ENCODE measurements at regions not wholly inside any gene's neighbourhood (a gene's known extent, or its start where the extent isn't known, plus 50 kb on each side); places are given as distances from the start of the nearest gene placed in this dataset.
"Not testable (repeated sequence)": the region's sequence is repeated elsewhere in the genome, so short reads cannot be mapped to it uniquely, and the experiment has no call there.

DNA sequence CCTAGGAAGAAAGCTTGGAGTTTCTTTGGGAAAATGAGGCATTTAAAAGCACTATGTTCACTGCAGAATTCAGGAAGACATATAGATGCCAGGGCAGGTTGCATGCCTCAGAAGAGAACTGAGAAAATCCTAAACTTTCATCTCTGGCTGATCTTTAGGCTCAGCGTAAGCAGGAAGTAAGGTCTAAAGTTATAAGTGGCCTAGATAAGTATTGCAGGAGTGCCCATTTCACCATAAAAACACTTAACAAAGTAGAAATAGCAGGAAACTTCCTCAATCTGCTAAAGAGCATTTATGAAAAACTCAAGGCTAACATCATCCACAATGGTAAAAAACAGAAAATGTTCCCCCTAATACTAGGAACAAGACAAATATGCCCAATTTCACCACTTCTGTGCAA is 320.3 kb downstream of the BMP2 start:
- DNase-seq: no peak

DNA sequence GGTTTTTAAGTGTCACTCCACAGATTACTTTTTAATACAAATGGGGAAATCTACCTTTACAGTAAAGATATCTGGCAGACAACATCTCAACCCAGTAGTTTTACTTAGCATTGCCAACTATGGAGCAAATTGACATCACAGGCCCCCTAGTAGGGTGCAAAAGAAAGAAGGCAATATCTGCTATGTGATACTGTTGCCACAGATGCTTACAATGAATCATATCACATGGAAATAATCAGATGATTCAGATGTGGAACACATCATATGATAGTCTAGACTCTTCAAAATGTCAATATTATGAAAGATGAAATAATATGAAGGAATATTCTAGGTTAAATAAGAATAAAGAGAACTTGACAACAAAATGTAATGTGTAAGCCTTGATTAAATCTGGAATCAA is 322.5 kb downstream of the BMP2 start:
- no peak for DNase-seq

GRCh38 chr20:7090811-7091210 is 323.3 kb downstream of the BMP2 start:
- no peak for DNase-seq

GRCh38 chr20:7091655-7092054 is 324.2 kb downstream of the BMP2 start:
- DNase-seq: no peak

GRCh38 chr20:7094438-7094997 is 327.0 kb downstream of the BMP2 start:
- DNase-seq: peak; percentile 26

DNA sequence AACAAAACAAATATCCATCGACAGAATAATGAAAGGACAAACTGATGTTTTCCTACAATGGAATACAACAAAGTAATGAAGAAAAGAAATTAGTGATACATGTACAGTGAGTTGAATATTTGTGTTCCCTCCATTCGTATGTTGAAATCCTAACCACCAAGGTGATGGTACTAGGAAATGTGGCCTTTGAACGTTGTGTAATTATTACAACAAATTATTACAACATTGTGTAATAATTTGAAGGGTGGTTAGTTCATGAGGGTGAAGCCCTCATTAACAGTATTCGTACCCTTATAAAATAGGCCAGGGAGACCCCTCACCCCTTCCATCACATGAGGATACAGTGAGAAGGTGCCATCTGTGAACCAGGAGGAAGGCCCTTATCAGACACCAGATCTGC is 339.4 kb downstream of the BMP2 start:
- DNase-seq: no peak

DNA sequence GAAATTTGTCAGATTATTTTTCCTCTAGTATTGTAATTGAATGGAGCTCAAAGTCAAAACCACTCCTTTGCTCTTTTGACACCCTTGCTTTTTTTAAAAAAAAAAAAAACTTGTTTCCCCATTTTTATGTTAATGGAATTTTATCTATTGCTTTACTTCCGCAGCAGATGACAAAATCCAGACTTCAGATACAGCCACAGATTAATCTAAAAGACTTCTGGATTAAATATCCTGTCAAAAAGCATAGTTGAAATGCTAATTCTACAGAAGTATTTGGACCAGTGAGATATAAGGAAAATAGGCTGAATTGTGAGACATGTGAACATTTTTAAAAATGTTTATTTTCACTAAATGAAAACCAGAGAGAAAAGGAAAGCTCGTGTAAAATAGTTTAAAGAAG is 341.4 kb downstream of the BMP2 start:
- no peak for DNase-seq

DNA sequence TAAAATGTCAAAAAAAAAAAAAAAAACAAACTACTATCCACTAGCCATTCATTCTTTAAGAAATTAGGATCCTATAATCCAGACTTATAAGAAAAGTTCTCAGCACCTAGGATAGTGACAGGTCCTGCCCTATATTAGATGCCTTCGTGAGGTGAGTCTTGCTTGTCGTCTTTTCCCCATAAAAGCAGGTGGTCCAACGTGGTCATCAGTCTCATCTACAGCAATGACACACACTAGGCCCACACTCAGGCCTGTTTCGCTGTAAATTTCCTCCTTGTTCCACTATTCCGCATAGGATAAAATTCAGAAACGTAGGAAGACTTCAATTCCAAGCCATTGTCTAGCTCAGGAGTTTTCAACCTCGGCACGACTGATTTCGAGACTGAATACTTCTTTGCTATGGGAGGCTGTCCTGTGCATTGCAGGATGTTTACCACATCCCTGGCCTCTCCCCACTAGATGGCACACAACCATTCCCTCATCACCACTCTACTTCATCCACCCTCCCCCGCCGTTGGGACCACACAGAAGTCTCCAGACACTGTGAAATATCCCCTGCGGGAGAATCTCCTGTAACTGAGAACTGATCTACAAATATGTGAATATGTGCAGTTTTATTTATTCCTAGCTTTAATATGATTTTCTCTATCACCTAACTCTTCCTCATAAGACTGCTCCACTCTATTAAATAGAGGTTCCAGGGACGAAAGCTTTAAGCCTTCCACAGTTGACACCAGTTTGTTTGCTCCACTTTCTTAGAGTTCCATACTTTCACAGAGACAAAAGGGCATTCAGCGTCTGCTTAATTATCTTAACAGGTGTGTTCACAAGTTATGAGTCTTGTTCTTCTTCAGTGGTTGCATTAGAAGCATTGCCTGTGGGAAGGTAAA is 346.3 kb downstream of the BMP2 start:
- DNase-seq: no peak

DNA sequence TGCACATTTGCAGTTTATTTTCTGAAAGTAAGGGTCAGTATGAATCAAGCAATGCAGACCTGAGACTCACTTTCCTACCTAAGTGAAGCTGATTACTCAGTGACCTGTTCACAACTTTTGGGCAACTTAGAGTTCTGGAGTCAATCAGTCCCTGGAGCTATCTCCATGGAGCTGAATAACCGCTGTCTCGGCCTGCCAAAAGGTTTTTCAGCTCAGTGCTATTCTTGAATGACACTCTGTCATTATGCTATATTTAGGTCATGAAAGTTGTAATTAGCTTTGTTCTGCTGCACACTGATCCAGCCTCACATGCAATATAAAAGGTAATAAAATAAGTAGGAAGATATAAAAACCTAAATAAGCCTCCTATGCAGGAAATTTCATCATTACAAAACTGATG is 356.0 kb downstream of the BMP2 start:
- DNase-seq: no peak

GRCh38 chr20:7124120-7124519 is 356.6 kb downstream of the BMP2 start:
- DNase-seq: no peak

DNA sequence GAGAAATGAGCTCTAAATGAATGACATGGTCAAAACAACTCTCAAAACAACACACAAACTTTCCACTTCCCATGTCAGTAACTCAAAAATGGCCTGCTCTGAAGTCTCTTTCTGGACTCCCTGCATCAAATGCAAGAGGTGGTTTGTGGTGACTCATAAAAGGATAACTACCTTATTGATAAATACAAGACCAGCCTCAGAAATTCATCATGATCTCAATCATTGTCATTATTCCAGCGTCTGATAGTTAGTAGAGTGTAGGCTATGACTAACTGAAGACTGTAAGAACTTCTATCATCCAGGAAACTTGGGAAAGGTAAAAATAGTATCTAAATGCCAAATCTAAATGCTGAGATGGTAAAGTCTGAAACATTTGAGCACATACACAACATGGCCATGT is 369.4 kb downstream of the BMP2 start:
- DNase-seq: no peak

- no peak for DNase-seq
These were observed 370.1 kb downstream of the BMP2 start for GRCh38 chr20:7137395-7138151.

DNA sequence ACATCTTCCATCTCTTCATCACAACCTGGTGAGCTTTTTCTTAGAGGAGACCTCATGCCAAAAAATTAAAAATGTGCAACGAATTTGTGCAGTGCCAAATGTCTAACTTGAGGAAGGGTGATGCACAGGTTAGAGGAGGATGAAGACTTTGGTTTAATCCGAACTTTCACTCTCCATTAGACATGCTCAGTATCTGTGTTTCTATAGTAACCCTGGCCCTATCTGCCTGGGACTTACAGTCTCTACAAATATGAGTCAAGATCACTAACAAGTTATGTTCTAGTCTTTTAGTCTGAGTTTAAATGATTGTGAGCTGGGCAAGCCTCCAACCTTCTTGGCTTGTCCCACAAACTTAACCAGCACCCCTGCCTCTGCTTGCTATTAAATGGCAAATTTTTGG is 377.0 kb downstream of the BMP2 start:
- no peak for DNase-seq

- DNase-seq: no peak
These were observed 379.2 kb downstream of the BMP2 start for GRCh38 chr20:7146552-7147219.

DNA sequence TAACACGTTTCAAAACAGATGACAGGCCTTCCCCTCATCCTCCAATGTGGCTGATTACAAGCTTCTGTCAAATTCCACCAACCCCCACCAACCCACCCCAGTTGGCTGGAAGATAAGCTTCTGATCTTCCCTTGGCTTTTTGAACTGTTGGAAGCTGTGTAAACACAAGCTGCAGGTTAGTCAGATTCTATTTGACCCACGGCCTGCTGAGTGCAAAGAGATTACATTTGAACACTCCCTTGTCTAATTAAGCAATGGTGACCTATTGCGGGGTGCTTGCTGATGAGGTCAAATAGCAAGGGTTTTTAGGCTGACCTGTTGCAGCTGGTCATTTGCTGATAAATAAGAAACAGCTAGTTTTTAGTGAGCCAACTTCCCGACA is 379.7 kb downstream of the BMP2 start:
- DNase-seq: no peak

- DNase-seq: no peak
These were observed 384.4 kb downstream of the BMP2 start for GRCh38 chr20:7151676-7152470.

- no peak for DNase-seq
These were observed 387.8 kb downstream of the BMP2 start for GRCh38 chr20:7155282-7155681.

DNA sequence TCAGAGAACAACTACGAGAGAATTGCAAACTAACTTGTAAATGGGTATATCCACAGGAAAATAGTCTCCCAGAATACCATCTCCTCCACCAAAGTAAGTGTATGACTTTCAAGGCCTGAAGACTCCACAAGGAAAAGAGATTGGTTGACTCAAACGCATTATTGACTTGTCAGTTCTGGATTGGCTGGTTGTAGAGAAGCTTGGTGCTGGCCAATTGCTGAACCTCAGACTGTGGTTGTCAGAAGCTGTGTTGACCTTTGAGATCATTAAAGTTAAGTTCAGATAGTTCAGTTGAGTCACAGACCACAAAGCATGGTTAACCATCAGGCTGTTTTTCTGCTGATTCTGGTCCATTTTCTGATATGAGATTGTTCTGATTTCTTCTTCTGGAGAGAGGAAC is 388.3 kb downstream of the BMP2 start:
- no peak for DNase-seq

DNA sequence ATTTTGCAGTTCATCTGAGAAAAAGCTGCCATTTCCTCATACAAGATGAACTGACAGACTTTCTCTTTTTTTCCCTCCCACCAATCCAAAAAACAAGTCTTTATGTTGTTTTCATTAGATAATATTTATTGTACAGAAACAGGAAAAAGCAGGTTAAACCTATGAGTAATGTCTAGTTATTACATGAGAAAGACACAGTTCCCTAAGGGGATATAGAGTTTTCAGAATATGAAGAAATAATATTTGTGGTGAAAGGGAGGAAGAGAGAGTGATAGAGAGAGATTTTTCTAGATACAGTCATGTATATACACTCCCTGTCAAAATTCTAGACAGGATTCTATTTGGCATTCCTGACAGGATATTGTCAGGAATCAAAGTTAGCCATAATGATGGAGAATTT is 392.4 kb downstream of the BMP2 start:
- DNase-seq: no peak

- no peak for DNase-seq
These were observed 394.2 kb downstream of the BMP2 start for GRCh38 chr20:7161690-7162089.

DNA sequence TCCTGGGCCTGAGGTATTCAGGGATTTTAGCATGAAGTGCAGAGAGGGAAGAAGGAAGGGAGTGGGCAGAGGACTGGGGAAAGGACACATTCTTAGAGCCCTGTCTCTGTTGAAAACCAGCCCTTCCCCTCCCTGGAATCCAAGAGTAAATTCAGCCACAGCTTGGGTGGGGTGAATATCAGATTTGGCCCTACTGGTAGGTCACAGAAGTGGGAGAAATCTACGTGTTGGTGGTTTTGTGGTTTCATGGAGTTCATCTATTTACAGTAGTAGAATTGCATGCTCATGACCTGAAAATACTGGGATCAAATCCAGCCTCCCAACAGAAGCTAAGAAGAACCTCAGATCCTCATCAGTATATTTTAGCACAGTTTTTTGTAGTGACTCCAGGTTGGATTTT is 404.4 kb downstream of the BMP2 start:
- no peak for DNase-seq

DNA sequence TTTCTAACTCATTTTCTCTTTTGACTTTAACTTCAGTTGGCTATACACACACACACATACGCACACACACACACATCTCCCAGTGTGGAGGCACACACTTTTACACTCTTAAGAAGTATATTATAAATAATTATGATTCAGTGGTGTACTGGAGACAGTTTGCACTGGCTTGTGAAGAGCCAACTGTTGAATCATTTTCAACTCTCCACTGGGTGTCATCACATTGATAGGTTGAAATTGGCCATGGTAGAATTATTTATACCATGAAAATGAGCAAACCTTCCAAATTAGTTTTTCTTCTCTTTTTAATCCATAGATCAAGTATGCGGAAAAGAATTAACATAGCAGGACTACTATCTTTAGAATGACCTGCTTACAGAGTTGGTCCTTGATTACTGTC is 407.1 kb downstream of the BMP2 start:
- DNase-seq: no peak

- not testable (repeated sequence) for DNase-seq
These were observed 408.3 kb downstream of the BMP2 start for GRCh38 chr20:7175827-7176226.

Measured in activated CD4-positive, alpha-beta T cell treated with anti-CD3 and anti-CD28 coated beads, Interleukin-10, Interleukin-2, amounts not matched to agents 100 ng/mL and 50 ng/mL, durations not matched to agents 16 hours and 8 hours (primary cell).